ENCODE measurements at regions not wholly inside any gene's neighbourhood (a gene's known extent, or its start where the extent isn't known, plus 50 kb on each side); places are given as distances from the start of the nearest gene placed in this dataset.

- no peak overlapping the region for H3K27ac ChIP-seq
- intact Hi-C loops (cut with DNase I), result no loop called here
- no peaks in the 10 kb centered on the region for H3K4me1 ChIP-seq
- TF ChIP-seq CTCF (IDR thresholded peaks at IDR 0.05), result no peak
- TF ChIP-seq POLR2A (IDR thresholded peaks at IDR 0.05), result no peak
- no peak for DNase-seq
- 54 to 61% methylated on average over 6 of the region's 6 CpGs for WGBS, 2 donors
- no peaks in the 10 kb centered on the region for H3K36me3 ChIP-seq
- no peaks in the 10 kb centered on the region for H3K9me3 ChIP-seq
- no peak overlapping the region for H3K4me3 ChIP-seq (replicated peaks in 1 of 3)
- H3K27me3 ChIP-seq, result no peaks in the 10 kb centered on the region
Measured at GRCh38 chr11:119791047-119791446, 62.0 kb upstream of the NECTIN1 start.

GRCh38 chr11:119790476-119790875, 61.5 kb upstream of the NECTIN1 start:
- no peaks in the 10 kb centered on the region for H3K27me3 ChIP-seq
- no peak for DNase-seq
- no peak for TF ChIP-seq CTCF (IDR thresholded peaks at IDR 0.05)
- no peak for TF ChIP-seq POLR2A (IDR thresholded peaks at IDR 0.05)
- intact Hi-C loops (cut with DNase I), result no loop called here
- no peaks in the 10 kb centered on the region for H3K9me3 ChIP-seq
- 64 to 72% methylated on average over 7 to 8 of the region's 9 CpGs for WGBS, 2 donors
- no peaks in the 10 kb centered on the region for H3K36me3 ChIP-seq
- H3K4me3 ChIP-seq (replicated peaks in 1 of 3), result no peak overlapping the region
- no peak overlapping the region for H3K27ac ChIP-seq
- no peaks in the 10 kb centered on the region for H3K4me1 ChIP-seq

GRCh38 chr11:119789766-119790407, 60.9 kb upstream of the NECTIN1 start:
- DNase-seq, result no peak

GRCh38 chr11:119788911-119789560, 60.0 kb upstream of the NECTIN1 start:
- no peak overlapping the region for H3K27ac ChIP-seq
- no peaks in the 10 kb centered on the region for H3K9me3 ChIP-seq
- H3K4me1 ChIP-seq, result no peaks in the 10 kb centered on the region
- no peak overlapping the region for H3K4me3 ChIP-seq (replicated peaks in 1 of 3)
- no peaks in the 10 kb centered on the region for H3K36me3 ChIP-seq
- intact Hi-C loops (cut with DNase I), result no loop called here
- no peak for DNase-seq
- no peak for TF ChIP-seq POLR2A (IDR thresholded peaks at IDR 0.05)
- no peak for TF ChIP-seq CTCF (IDR thresholded peaks at IDR 0.05)
- no peaks in the 10 kb centered on the region for H3K27me3 ChIP-seq
- 59 to 68% methylated on average over 17 to 21 of the region's 22 CpGs for WGBS, 2 donors

More at GRCh38 chr11:119789766-119790407, 60.9 kb upstream of the NECTIN1 start:
- TF ChIP-seq CTCF (IDR thresholded peaks at IDR 0.05) (no peak), POLR2A (IDR thresholded peaks at IDR 0.05) (no peak)
- no peaks in the 10 kb centered on the region for H3K27me3 ChIP-seq
- H3K27ac ChIP-seq, result no peak overlapping the region
- H3K9me3 ChIP-seq, result no peaks in the 10 kb centered on the region
- H3K36me3 ChIP-seq, result no peaks in the 10 kb centered on the region
- H3K4me3 ChIP-seq (replicated peaks in 1 of 3), result no peak overlapping the region
- intact Hi-C loops (cut with DNase I), result no loop called here
- no peaks in the 10 kb centered on the region for H3K4me1 ChIP-seq
- WGBS, 2 donors, result 90 to 92% methylated on average over 10 to 11 of the region's 11 CpGs

GRCh38 chr11:119788096-119788883, 59.3 kb upstream of the NECTIN1 start:
- no peaks in the 10 kb centered on the region for H3K27me3 ChIP-seq
- H3K4me3 ChIP-seq (replicated peaks in 1 of 3), result no peak overlapping the region
- TF ChIP-seq POLR2A (IDR thresholded peaks at IDR 0.05) (no peak), CTCF (IDR thresholded peaks at IDR 0.05) (no peak)
- H3K9me3 ChIP-seq, result no peaks in the 10 kb centered on the region
- no peaks in the 10 kb centered on the region for H3K4me1 ChIP-seq
- no peak overlapping the region for H3K27ac ChIP-seq
- intact Hi-C loops (cut with DNase I), result no loop called here
- WGBS, 2 donors, result 83 to 84% methylated on average over 11 of the region's 12 CpGs
- H3K36me3 ChIP-seq, result no peaks in the 10 kb centered on the region
- DNase-seq, result no peak
